ENCODE measurements at regions not wholly inside any gene's neighbourhood (a gene's known extent, or its start where the extent isn't known, plus 50 kb on each side); places are given as distances from the start of the nearest gene placed in this dataset.

GRCh38 chr2:2732331-2733119 lies 401.4 kb upstream of the MYT1L start:
- Histone ChIP-seq H3K9ac (no peak overlapping the region), H4K20me1 (ENCODE audit: insufficient read depth) (no peaks in the 10 kb centered on the region), H3K9me2 (no peaks in the 10 kb centered on the region), H3K4me2 (no peak overlapping the region), H3K4me3 (ENCODE audit: low read depth in 2 of 2, low read length in 1 of 2) (no peak overlapping the region), H3K27ac (ENCODE audit: low read depth in 2 of 2, low read length in 1 of 2) (no peak overlapping the region), H3K36me3 (replicated peaks in 1 of 2; ENCODE audit: control insufficient read depth in 1 of 2, insufficient read depth in 2 of 2, low read length in 1 of 2) (no peaks in the 10 kb centered on the region), H2AFZ (ENCODE audit: low read depth) (no peak overlapping the region), H3F3A (replicated peaks; ENCODE audit: insufficient read depth) (no peaks in the 10 kb centered on the region), H3K79me2 (ENCODE audit: insufficient read depth) (no peaks in the 10 kb centered on the region), H3K9me3 (no peaks in the 10 kb centered on the region), H3K4me1 (ENCODE audit: control insufficient read depth in 1 of 2, insufficient read depth in 2 of 2, low read depth in 1 of 2, low read length in 1 of 2) (peaks cover 0 to 25% of the 10 kb centered on the region in 2 experiments; a peak in 2 of 4 replicates), H3K27me3 (ENCODE audit: insufficient read depth) (no peaks in the 10 kb centered on the region)
- DNase-seq, result no peak
- CTCF ChIA-PET, result interaction anchor here (0.5 to 1.6 kb wide), 3 partner anchors 9 to 1965 kb away, joined by 3 read pairs; no protein-coding TSS in a partner anchor
- POLR2A ChIA-PET, result no interaction called here
- TF ChIP-seq EZH2phosphoT487 (IDR thresholded peaks at IDR 0.05; ENCODE audit: borderline replicate concordance, low read depth) (no peak), GATA2 (CRISPR knock-in tag; IDR thresholded peaks at IDR 0.05) (no peak), RXRA (IDR thresholded peaks at IDR 0.05; ENCODE audit: borderline replicate concordance, low read depth) (no peak), MEF2A (IDR thresholded peaks at IDR 0.05; ENCODE audit: borderline replicate concordance, low read depth) (no peak), MAX (IDR thresholded peaks at IDR 0.05; ENCODE audit: low read depth) (no peak), TCF12 (IDR thresholded peaks at IDR 0.05) (no peak), ELF1 (IDR thresholded peaks at IDR 0.05) (no peak), GABPA (IDR thresholded peaks at IDR 0.05; ENCODE audit: low read depth) (no peak), PBX3 (IDR thresholded peaks at IDR 0.05) (no peak), TEAD4 (IDR thresholded peaks at IDR 0.05; ENCODE audit: borderline replicate concordance, insufficient read depth) (no peak), YY1 (IDR thresholded peaks at IDR 0.05; ENCODE audit: low read depth) (no peak), SMC3 (IDR thresholded peaks at IDR 0.05; ENCODE audit: low read depth, low read length) (no peak), RFX5 (IDR thresholded peaks at IDR 0.05; ENCODE audit: low read length) (no peak), FOSL2 (IDR thresholded peaks at IDR 0.05; ENCODE audit: borderline replicate concordance, low read depth) (no peak), NRF1 (IDR thresholded peaks at IDR 0.05; ENCODE audit: low read depth, low read length) (no peak), SIN3A (IDR thresholded peaks at IDR 0.05; ENCODE audit: borderline replicate concordance, low read depth, low read length) (no peak), EP300 (IDR thresholded peaks at IDR 0.05; ENCODE audit: borderline replicate concordance in 1 of 2, low read depth in 1 of 2, low read length in 1 of 2) (no peak)
- 51% methylated on average over 17 of the region's 17 CpGs for WGBS (ENCODE audit: low lambda C conversion rate)

GRCh38 chr2:2731816-2732284 lies 400.8 kb upstream of the MYT1L start:
- no peak overlapping the region for H2AFZ ChIP-seq (ENCODE audit: low read depth)
- 69% methylated on average over 17 of the region's 19 CpGs for WGBS (ENCODE audit: low lambda C conversion rate)
- no peaks in the 10 kb centered on the region for H4K20me1 ChIP-seq (ENCODE audit: insufficient read depth)
- no peaks in the 10 kb centered on the region for H3K36me3 ChIP-seq (replicated peaks in 1 of 2; ENCODE audit: control insufficient read depth in 1 of 2, insufficient read depth in 2 of 2, low read length in 1 of 2)
- H3K9me2 ChIP-seq, result no peaks in the 10 kb centered on the region
- H3K4me3 ChIP-seq (ENCODE audit: low read depth in 2 of 2, low read length in 1 of 2), result no peak overlapping the region
- no peaks in the 10 kb centered on the region for H3K9me3 ChIP-seq
- no peaks in the 10 kb centered on the region for H3F3A ChIP-seq (replicated peaks; ENCODE audit: insufficient read depth)
- POLR2A ChIA-PET, result no interaction called here
- no peak overlapping the region for H3K4me2 ChIP-seq
- H3K27me3 ChIP-seq (ENCODE audit: insufficient read depth), result no peaks in the 10 kb centered on the region
- no peak overlapping the region for H3K9ac ChIP-seq
- peaks cover 0 to 19% of the 10 kb centered on the region in 2 experiments; a peak in 2 of 4 replicates for H3K4me1 ChIP-seq (ENCODE audit: control insufficient read depth in 1 of 2, insufficient read depth in 2 of 2, low read depth in 1 of 2, low read length in 1 of 2)
- H3K79me2 ChIP-seq (ENCODE audit: insufficient read depth), result no peaks in the 10 kb centered on the region
- H3K27ac ChIP-seq (ENCODE audit: low read depth in 2 of 2, low read length in 1 of 2), result no peak overlapping the region
- no peak for DNase-seq
- CTCF ChIA-PET, result interaction anchor here (1.0 to 1.6 kb wide), 2 partner anchors 10 to 16 kb away, joined by 3 to 5 read pairs; no protein-coding TSS in a partner anchor
- TF ChIP-seq FOSL2 (IDR thresholded peaks at IDR 0.05; ENCODE audit: borderline replicate concordance, low read depth), result no peak
- TF ChIP-seq CHD2 (IDR thresholded peaks at IDR 0.05; ENCODE audit: low read length, partially characterized antibody), result no peak
- no peak for TF ChIP-seq FOXM1 (IDR thresholded peaks at IDR 0.05; ENCODE audit: low read depth)
- no peak for TF ChIP-seq TEAD4 (IDR thresholded peaks at IDR 0.05; ENCODE audit: borderline replicate concordance, insufficient read depth)
- TF ChIP-seq RAD21 (IDR thresholded peaks at IDR 0.05; ENCODE audit: low read length), result no peak
- TF ChIP-seq IRF3 (IDR thresholded peaks at IDR 0.05; ENCODE audit: low read depth, low read length), result no peak
- TF ChIP-seq JUND (IDR thresholded peaks at IDR 0.05), result no peak
- TF ChIP-seq EZH2phosphoT487 (IDR thresholded peaks at IDR 0.05; ENCODE audit: borderline replicate concordance, low read depth), result no peak
- TF ChIP-seq MEF2A (IDR thresholded peaks at IDR 0.05; ENCODE audit: borderline replicate concordance, low read depth), result no peak
- no peak for TF ChIP-seq MAX (IDR thresholded peaks at IDR 0.05; ENCODE audit: low read depth)
- no peak for TF ChIP-seq RCOR1 (IDR thresholded peaks at IDR 0.05; ENCODE audit: low read length)
- TF ChIP-seq USF2 (IDR thresholded peaks at IDR 0.05; ENCODE audit: borderline replicate concordance, low read depth, low read length), result no peak
